Liver (tissue), 8 donors: ENCODE measurements at regions not wholly inside any gene's neighbourhood (a gene's known extent, or its start where the extent isn't known, plus 50 kb on each side); places are given as distances from the start of the nearest gene placed in this dataset.

ENCODE experiments used
- DNase-seq: peaks from one replicate; pipeline ENCODE4 v3.0.0-alpha.2; 2017; ENCODE audit warnings: low spot score
- H3K27ac ChIP-seq, 2 donors: one replicate each; pipeline ENCODE4 v1.7.0; 2013; ENCODE audit warnings: inconsistent platforms in 2 of 2, low read length in 2 of 2, control low read depth in 1 of 2, low read depth in 1 of 2, mild to moderate bottlenecking in 1 of 2
- H3K27me3 ChIP-seq, 4 donors: one replicate each; pipeline versions ENCODE4 v1.6.1 to v1.7.0; 2013; ENCODE audit warnings: low read length in 3 of 4, inconsistent platforms in 1 of 4, mild to moderate bottlenecking in 1 of 4, moderate library complexity in 1 of 4; ENCODE audit not compliant: control insufficient read depth in 4 of 4, insufficient read depth in 4 of 4
- H3K36me3 ChIP-seq, 4 donors: one replicate each; pipeline versions ENCODE4 v1.6.1 to v1.7.0; 2013; ENCODE audit warnings: low read length in 3 of 4, mild to moderate bottlenecking in 3 of 4, low read depth in 1 of 4, moderate library complexity in 1 of 4; ENCODE audit not compliant: control insufficient read depth in 4 of 4, insufficient read depth in 3 of 4
- H3K4me1 ChIP-seq, 4 donors: one replicate each; pipeline versions ENCODE4 v1.6.1 to v1.7.0; 2013; ENCODE audit warnings: low read length in 3 of 4, mild to moderate bottlenecking in 3 of 4, moderate library complexity in 1 of 4; ENCODE audit not compliant: control insufficient read depth in 4 of 4, insufficient read depth in 4 of 4
- H3K4me3 ChIP-seq, 3 donors: one replicate each; pipeline versions ENCODE4 v1.6.1 to v1.7.0; 2013; ENCODE audit warnings: low read length in 3 of 3, control low read depth in 1 of 3, low read depth in 1 of 3, mild to moderate bottlenecking in 1 of 3
- H3K9ac ChIP-seq, 2 donors: one replicate each; pipeline ENCODE4 v1.7.0; 2013; ENCODE audit warnings: low read length in 2 of 2, mild to moderate bottlenecking in 2 of 2, moderate library complexity in 2 of 2, control low read depth in 1 of 2, low read depth in 1 of 2
- H3K9me3 ChIP-seq, 4 donors: one replicate each; pipeline versions ENCODE4 v1.6.1 to v1.7.0; 2013; ENCODE audit warnings: low read length in 3 of 4; ENCODE audit not compliant: control insufficient read depth in 4 of 4
- EGR1 ChIP-seq, 2 donors: IDR thresholded peaks; 2 replicates each; pipeline ENCODE4 v1.6.1; 2016 to 2018; ENCODE audit warnings: antibody characterized with exemption in 2 of 2, low read depth in 2 of 2
- FOXA1 ChIP-seq: IDR thresholded peaks from 2 replicates; pipeline ENCODE4 v1.6.1; 2016; ENCODE audit warnings: antibody characterized with exemption
- FOXA2 ChIP-seq: IDR thresholded peaks from 2 replicates; pipeline ENCODE4 v1.6.1; 2016; ENCODE audit warnings: antibody characterized with exemption
- GABPA ChIP-seq, 2 donors: IDR thresholded peaks in 1 of 2; conservative IDR thresholded peaks in 1 of 2; 2 replicates each; pipeline ENCODE4 v1.6.1; 2016; ENCODE audit warnings: antibody characterized with exemption in 2 of 2, mild to moderate bottlenecking in 1 of 2, moderate library complexity in 1 of 2
- HNF4A ChIP-seq, 2 donors: conservative IDR thresholded peaks; 2 replicates each; pipeline ENCODE4 v1.6.1; 2016; ENCODE audit warnings: antibody characterized with exemption in 2 of 2, mild to moderate bottlenecking in 2 of 2
- JUND ChIP-seq, 2 donors: IDR thresholded peaks; 2 replicates each; pipeline ENCODE4 v1.6.1; 2016; ENCODE audit warnings: antibody characterized with exemption in 2 of 2
- NR2F2 ChIP-seq: IDR thresholded peaks from 2 replicates; pipeline ENCODE4 v1.6.1; 2016; ENCODE audit warnings: antibody characterized with exemption
- RAD21 ChIP-seq, 2 donors: IDR thresholded peaks; 2 replicates each; pipeline ENCODE4 v1.6.1; 2016; ENCODE audit warnings: antibody characterized with exemption in 2 of 2, mild to moderate bottlenecking in 2 of 2
- RXRA ChIP-seq, 2 donors: IDR thresholded peaks; 2 replicates each; pipeline ENCODE4 v1.6.1; 2017 to 2018; ENCODE audit warnings: antibody characterized with exemption in 2 of 2, mild to moderate bottlenecking in 1 of 2
- SP1 ChIP-seq: IDR thresholded peaks from 2 replicates; pipeline ENCODE4 v1.6.1; 2018; ENCODE audit warnings: antibody characterized with exemption, mild to moderate bottlenecking
- TAF1 ChIP-seq: conservative IDR thresholded peaks from 2 replicates; pipeline ENCODE4 v1.6.1; 2016; ENCODE audit warnings: antibody characterized with exemption, mild to moderate bottlenecking
- YY1 ChIP-seq: IDR thresholded peaks from 2 replicates; pipeline ENCODE4 v1.6.1; 2016; ENCODE audit warnings: antibody characterized with exemption, mild to moderate bottlenecking
- WGBS: extraction: QIAGEN DNeasy Blood & Tissue Kit; methylation state at CpG from one replicate; pipeline ENCODE4 v1.1.7; 2013; 5-methylcytosine and 5-hydroxymethylcytosine counted together
- TF ChIP-seq, protein P1 (sequence below): IDR thresholded peaks from 2 replicates; pipeline ENCODE4 v1.6.1; 2016; ENCODE audit warnings: antibody characterized with exemption, mild to moderate bottlenecking
- TF ChIP-seq, protein P2 (sequence below): IDR thresholded peaks from 2 replicates; pipeline ENCODE4 v1.6.1; 2016; ENCODE audit warnings: antibody characterized with exemption
- TF ChIP-seq, protein P3 (sequence below): fragments of 150-350 bp; IDR thresholded peaks from 2 replicates; pipeline ENCODE4 v1.5.1; 2017; ENCODE audit warnings: improper control_type of control experiment, low read depth, low read length; ENCODE audit not compliant: missing input control
- TF ChIP-seq, protein P4 (sequence below): IDR thresholded peaks from 2 replicates; pipeline ENCODE4 v1.6.1; 2016; ENCODE audit warnings: antibody characterized with exemption
- TF ChIP-seq, protein P5 (sequence below): IDR thresholded peaks from 2 replicates; pipeline ENCODE4 v1.6.1; 2016; ENCODE audit warnings: antibody characterized with exemption
- donor health status: healthy.
- donor health status: healthy.
- donor health status: healthy.
- donor health status: healthy.
- donor health status: healthy.

DNA sequence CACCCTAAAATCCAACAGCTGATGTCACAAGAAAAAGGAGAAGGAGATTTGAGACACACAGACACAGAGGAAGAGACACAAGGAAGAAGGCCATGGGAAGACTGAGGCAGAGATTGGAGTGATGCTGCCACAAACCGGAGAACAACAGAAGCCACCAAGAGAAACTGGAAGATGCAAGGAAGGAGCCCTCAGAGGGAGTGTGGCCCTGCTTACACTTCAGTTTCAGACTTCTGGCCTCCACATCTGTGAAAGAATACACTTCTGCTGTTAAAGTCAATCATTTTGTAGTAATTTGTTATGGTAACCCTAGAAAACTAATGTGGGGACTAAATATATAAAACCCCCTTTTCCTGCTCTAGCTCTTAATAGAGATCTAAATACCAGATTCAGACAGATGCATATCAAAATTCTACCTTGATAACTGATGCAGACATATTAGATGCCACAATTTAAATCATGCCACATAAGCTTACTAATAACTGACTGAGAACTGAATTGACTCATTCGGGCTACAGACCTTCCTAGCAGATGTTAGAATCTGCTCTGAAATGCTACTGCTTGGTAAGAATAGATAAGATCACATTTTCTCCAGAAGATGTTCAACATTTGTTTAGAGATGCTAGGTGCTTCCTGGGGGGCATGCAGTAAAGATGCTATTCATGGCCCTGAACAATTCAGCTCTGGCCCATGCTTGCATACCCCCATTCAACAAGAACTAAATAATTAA, 113.1 kb upstream of the CCND2 start:
- no peak overlapping the region for H3K27ac ChIP-seq
- TF ChIP-seq, protein P1, sequence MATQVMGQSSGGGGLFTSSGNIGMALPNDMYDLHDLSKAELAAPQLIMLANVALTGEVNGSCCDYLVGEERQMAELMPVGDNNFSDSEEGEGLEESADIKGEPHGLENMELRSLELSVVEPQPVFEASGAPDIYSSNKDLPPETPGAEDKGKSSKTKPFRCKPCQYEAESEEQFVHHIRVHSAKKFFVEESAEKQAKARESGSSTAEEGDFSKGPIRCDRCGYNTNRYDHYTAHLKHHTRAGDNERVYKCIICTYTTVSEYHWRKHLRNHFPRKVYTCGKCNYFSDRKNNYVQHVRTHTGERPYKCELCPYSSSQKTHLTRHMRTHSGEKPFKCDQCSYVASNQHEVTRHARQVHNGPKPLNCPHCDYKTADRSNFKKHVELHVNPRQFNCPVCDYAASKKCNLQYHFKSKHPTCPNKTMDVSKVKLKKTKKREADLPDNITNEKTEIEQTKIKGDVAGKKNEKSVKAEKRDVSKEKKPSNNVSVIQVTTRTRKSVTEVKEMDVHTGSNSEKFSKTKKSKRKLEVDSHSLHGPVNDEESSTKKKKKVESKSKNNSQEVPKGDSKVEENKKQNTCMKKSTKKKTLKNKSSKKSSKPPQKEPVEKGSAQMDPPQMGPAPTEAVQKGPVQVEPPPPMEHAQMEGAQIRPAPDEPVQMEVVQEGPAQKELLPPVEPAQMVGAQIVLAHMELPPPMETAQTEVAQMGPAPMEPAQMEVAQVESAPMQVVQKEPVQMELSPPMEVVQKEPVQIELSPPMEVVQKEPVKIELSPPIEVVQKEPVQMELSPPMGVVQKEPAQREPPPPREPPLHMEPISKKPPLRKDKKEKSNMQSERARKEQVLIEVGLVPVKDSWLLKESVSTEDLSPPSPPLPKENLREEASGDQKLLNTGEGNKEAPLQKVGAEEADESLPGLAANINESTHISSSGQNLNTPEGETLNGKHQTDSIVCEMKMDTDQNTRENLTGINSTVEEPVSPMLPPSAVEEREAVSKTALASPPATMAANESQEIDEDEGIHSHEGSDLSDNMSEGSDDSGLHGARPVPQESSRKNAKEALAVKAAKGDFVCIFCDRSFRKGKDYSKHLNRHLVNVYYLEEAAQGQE = no peak
- TF ChIP-seq, protein P2, sequence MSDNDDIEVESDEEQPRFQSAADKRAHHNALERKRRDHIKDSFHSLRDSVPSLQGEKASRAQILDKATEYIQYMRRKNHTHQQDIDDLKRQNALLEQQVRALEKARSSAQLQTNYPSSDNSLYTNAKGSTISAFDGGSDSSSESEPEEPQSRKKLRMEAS = no peak
- TF ChIP-seq TAF1 (no peak), JUND (IDR thresholded peaks at IDR 0.05) (no peak), NR2F2 (no peak), YY1 (no peak), FOXA1 (no peak), HNF4A (conservative IDR thresholded peaks at IDR 0.05) (no peak), FOXA2 (no peak), RAD21 (IDR thresholded peaks at IDR 0.05) (no peak), RXRA (IDR thresholded peaks at IDR 0.05) (no peak), GABPA (IDR thresholded peaks at IDR 0.05 in 1 of 2, conservative IDR thresholded peaks at IDR 0.05 in 1 of 2) (no peak), SP1 (no peak), EGR1 (IDR thresholded peaks at IDR 0.05; ENCODE audit: low read depth in 2 of 2) (no peak)
- TF ChIP-seq, protein P3, sequence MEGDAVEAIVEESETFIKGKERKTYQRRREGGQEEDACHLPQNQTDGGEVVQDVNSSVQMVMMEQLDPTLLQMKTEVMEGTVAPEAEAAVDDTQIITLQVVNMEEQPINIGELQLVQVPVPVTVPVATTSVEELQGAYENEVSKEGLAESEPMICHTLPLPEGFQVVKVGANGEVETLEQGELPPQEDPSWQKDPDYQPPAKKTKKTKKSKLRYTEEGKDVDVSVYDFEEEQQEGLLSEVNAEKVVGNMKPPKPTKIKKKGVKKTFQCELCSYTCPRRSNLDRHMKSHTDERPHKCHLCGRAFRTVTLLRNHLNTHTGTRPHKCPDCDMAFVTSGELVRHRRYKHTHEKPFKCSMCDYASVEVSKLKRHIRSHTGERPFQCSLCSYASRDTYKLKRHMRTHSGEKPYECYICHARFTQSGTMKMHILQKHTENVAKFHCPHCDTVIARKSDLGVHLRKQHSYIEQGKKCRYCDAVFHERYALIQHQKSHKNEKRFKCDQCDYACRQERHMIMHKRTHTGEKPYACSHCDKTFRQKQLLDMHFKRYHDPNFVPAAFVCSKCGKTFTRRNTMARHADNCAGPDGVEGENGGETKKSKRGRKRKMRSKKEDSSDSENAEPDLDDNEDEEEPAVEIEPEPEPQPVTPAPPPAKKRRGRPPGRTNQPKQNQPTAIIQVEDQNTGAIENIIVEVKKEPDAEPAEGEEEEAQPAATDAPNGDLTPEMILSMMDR = no peak
- TF ChIP-seq, protein P4, sequence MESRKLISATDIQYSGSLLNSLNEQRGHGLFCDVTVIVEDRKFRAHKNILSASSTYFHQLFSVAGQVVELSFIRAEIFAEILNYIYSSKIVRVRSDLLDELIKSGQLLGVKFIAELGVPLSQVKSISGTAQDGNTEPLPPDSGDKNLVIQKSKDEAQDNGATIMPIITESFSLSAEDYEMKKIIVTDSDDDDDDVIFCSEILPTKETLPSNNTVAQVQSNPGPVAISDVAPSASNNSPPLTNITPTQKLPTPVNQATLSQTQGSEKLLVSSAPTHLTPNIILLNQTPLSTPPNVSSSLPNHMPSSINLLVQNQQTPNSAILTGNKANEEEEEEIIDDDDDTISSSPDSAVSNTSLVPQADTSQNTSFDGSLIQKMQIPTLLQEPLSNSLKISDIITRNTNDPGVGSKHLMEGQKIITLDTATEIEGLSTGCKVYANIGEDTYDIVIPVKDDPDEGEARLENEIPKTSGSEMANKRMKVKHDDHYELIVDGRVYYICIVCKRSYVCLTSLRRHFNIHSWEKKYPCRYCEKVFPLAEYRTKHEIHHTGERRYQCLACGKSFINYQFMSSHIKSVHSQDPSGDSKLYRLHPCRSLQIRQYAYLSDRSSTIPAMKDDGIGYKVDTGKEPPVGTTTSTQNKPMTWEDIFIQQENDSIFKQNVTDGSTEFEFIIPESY = no peak
- TF ChIP-seq, protein P5, sequence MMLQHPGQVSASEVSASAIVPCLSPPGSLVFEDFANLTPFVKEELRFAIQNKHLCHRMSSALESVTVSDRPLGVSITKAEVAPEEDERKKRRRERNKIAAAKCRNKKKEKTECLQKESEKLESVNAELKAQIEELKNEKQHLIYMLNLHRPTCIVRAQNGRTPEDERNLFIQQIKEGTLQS = no peak
- no peak overlapping the region for H3K4me3 ChIP-seq
- DNase-seq = no peak
- H3K9ac ChIP-seq = no peak overlapping the region
- no peaks in the 10 kb centered on the region for H3K27me3 ChIP-seq
- no peaks in the 10 kb centered on the region for H3K36me3 ChIP-seq
- peaks cover 0 to 4% (median 0%) of the 10 kb centered on the region in 4 donors for H3K4me1 ChIP-seq
- 81% methylated on average over 2 of the region's 2 CpGs for WGBS
- no peaks in the 10 kb centered on the region for H3K9me3 ChIP-seq
